ENCODE measurements at regions not wholly inside any gene's neighbourhood (a gene's known extent, or its start where the extent isn't known, plus 50 kb on each side); places are given as distances from the start of the nearest gene placed in this dataset.

DNA sequence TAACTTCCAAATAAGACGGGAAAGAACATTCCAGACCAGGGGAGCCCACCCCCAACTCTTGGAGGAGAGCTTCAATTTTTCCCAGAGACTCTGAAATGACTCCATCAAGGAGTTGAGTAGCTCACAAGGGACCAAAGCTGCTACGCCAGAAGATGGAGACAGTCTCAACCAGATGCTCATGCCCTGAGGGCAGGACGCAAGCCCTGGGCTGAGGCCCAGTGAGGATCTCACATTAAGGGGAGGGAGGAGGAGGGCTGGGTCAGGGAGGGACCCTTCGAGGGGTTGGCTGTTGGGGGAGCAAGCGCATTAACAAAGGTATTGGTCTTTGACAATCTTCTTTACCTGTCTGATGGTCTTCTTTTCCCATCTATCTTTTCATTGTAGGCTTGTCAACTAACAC is 141.3 kb upstream of the SLC1A4 start:
- TF ChIP-seq ZFP30 (CRISPR knock-in tag; IDR thresholded peaks at IDR 0.05) = no peak
- no peak for TF ChIP-seq OSR1 (CRISPR knock-in tag; IDR thresholded peaks at IDR 0.05)
- no peak for ATAC-seq

DNA sequence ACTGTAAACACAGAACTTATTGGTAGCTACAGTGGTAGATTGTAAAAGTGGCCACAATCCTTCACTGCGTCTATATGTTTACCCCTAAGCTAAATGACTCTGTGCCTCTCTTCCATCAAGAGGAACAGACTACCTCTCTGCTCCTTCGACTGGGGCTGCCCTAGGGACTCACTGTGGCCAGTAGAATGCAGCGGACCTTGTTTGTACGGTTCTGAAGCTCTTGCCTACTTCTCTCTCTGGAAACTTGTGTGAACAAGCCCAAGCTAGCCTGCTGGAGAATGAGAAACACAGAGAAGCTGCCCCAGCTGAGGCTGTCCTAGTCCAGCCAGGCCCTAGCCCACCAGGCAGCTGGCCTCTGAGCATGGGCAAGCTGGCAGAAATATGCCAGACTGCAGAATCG is 140.8 kb upstream of the SLC1A4 start:
- no peak for TF ChIP-seq ISL1 (CRISPR knock-in tag; IDR thresholded peaks at IDR 0.05)
- TF ChIP-seq, protein P1, sequence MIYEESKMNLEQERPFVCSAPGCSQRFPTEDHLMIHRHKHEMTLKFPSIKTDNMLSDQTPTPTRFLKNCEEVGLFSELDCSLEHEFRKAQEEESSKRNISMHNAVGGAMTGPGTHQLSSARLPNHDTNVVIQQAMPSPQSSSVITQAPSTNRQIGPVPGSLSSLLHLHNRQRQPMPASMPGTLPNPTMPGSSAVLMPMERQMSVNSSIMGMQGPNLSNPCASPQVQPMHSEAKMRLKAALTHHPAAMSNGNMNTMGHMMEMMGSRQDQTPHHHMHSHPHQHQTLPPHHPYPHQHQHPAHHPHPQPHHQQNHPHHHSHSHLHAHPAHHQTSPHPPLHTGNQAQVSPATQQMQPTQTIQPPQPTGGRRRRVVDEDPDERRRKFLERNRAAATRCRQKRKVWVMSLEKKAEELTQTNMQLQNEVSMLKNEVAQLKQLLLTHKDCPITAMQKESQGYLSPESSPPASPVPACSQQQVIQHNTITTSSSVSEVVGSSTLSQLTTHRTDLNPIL (CRISPR knock-in tag; IDR thresholded peaks at IDR 0.05; ENCODE audit: low read depth) = no peak
- TF ChIP-seq, protein P2, sequence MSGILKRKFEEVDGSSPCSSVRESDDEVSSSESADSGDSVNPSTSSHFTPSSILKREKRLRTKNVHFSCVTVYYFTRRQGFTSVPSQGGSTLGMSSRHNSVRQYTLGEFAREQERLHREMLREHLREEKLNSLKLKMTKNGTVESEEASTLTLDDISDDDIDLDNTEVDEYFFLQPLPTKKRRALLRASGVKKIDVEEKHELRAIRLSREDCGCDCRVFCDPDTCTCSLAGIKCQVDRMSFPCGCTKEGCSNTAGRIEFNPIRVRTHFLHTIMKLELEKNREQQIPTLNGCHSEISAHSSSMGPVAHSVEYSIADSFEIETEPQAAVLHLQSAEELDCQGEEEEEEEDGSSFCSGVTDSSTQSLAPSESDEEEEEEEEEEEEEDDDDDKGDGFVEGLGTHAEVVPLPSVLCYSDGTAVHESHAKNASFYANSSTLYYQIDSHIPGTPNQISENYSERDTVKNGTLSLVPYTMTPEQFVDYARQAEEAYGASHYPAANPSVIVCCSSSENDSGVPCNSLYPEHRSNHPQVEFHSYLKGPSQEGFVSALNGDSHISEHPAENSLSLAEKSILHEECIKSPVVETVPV (CRISPR knock-in tag; IDR thresholded peaks at IDR 0.05) = no peak
- TF ChIP-seq TOX (CRISPR knock-in tag; IDR thresholded peaks at IDR 0.05; ENCODE audit: borderline replicate concordance) = no peak
- no peak for TF ChIP-seq RARB (CRISPR knock-in tag; IDR thresholded peaks at IDR 0.05)
- no peak for TF ChIP-seq BACH2 (CRISPR knock-in tag; IDR thresholded peaks at IDR 0.05; ENCODE audit: borderline replicate concordance)
- no peak for TF ChIP-seq ARNTL (CRISPR knock-in tag; IDR thresholded peaks at IDR 0.05; ENCODE audit: borderline replicate concordance, low read depth)
- TF ChIP-seq ZFP30 (CRISPR knock-in tag; IDR thresholded peaks at IDR 0.05) = no peak
- TF ChIP-seq, protein P3, sequence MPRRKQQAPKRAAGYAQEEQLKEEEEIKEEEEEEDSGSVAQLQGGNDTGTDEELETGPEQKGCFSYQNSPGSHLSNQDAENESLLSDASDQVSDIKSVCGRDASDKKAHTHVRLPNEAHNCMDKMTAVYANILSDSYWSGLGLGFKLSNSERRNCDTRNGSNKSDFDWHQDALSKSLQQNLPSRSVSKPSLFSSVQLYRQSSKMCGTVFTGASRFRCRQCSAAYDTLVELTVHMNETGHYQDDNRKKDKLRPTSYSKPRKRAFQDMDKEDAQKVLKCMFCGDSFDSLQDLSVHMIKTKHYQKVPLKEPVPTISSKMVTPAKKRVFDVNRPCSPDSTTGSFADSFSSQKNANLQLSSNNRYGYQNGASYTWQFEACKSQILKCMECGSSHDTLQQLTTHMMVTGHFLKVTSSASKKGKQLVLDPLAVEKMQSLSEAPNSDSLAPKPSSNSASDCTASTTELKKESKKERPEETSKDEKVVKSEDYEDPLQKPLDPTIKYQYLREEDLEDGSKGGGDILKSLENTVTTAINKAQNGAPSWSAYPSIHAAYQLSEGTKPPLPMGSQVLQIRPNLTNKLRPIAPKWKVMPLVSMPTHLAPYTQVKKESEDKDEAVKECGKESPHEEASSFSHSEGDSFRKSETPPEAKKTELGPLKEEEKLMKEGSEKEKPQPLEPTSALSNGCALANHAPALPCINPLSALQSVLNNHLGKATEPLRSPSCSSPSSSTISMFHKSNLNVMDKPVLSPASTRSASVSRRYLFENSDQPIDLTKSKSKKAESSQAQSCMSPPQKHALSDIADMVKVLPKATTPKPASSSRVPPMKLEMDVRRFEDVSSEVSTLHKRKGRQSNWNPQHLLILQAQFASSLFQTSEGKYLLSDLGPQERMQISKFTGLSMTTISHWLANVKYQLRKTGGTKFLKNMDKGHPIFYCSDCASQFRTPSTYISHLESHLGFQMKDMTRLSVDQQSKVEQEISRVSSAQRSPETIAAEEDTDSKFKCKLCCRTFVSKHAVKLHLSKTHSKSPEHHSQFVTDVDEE (CRISPR knock-in tag; IDR thresholded peaks at IDR 0.05) = no peak
- no peak for TF ChIP-seq TCF4 (CRISPR knock-in tag; IDR thresholded peaks at IDR 0.05; ENCODE audit: borderline replicate concordance)
- ATAC-seq = no peak

DNA sequence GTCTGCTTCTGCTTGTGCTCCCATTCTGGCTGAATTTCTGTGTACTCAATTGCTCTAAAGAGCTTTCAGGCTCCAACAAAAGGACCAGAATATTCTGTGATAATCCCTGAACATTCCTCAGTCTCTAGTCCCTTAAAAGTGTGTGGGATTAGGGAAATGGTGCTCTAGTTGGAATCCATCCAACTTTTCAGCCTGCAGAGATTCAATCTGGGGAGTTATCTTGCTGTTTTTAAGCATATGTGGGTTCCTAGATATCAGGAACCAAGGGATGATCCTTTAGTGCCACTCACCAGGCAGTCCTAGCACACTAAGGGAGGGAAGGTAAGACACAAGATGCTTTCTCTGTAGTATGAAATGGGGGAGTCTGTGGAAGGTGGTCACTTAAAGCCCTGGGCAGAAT is 140.3 kb upstream of the SLC1A4 start:
- TF ChIP-seq, protein P4, sequence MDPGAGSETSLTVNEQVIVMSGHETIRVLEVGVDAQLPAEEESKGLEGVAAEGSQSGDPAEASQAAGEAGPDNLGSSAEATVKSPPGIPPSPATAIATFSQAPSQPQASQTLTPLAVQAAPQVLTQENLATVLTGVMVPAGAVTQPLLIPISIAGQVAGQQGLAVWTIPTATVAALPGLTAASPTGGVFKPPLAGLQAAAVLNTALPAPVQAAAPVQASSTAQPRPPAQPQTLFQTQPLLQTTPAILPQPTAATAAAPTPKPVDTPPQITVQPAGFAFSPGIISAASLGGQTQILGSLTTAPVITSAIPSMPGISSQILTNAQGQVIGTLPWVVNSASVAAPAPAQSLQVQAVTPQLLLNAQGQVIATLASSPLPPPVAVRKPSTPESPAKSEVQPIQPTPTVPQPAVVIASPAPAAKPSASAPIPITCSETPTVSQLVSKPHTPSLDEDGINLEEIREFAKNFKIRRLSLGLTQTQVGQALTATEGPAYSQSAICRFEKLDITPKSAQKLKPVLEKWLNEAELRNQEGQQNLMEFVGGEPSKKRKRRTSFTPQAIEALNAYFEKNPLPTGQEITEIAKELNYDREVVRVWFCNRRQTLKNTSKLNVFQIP (CRISPR knock-in tag; IDR thresholded peaks at IDR 0.05; ENCODE audit: borderline replicate concordance, low read depth) = no peak
- TF ChIP-seq ZC3H10 (CRISPR knock-in tag; IDR thresholded peaks at IDR 0.05) (no peak), TCF4 (CRISPR knock-in tag; IDR thresholded peaks at IDR 0.05; ENCODE audit: borderline replicate concordance) (no peak), TOX (CRISPR knock-in tag; IDR thresholded peaks at IDR 0.05; ENCODE audit: borderline replicate concordance) (no peak), ISL1 (CRISPR knock-in tag; IDR thresholded peaks at IDR 0.05) (no peak), ZNF8 (CRISPR knock-in tag; IDR thresholded peaks at IDR 0.05) (no peak), CSDC2 (CRISPR knock-in tag; IDR thresholded peaks at IDR 0.05) (no peak), ARNTL (CRISPR knock-in tag; IDR thresholded peaks at IDR 0.05; ENCODE audit: borderline replicate concordance, low read depth) (no peak), ZNF70 (CRISPR knock-in tag; IDR thresholded peaks at IDR 0.05) (no peak), ZNF565 (CRISPR knock-in tag; conservative IDR thresholded peaks at IDR 0.05; ENCODE audit: low read depth) (no peak), BACH2 (CRISPR knock-in tag; IDR thresholded peaks at IDR 0.05; ENCODE audit: borderline replicate concordance) (no peak), ESRRG (CRISPR knock-in tag; IDR thresholded peaks at IDR 0.05) (no peak), OSR1 (CRISPR knock-in tag; IDR thresholded peaks at IDR 0.05) (no peak), ZFP30 (CRISPR knock-in tag; IDR thresholded peaks at IDR 0.05) (no peak), GLIS3 (CRISPR knock-in tag; IDR thresholded peaks at IDR 0.05) (no peak), PPARA (CRISPR knock-in tag; IDR thresholded peaks at IDR 0.05; ENCODE audit: borderline replicate concordance) (no peak)
- TF ChIP-seq, protein P1 (CRISPR knock-in tag; IDR thresholded peaks at IDR 0.05; ENCODE audit: low read depth) = no peak
- TF ChIP-seq, protein P5, sequence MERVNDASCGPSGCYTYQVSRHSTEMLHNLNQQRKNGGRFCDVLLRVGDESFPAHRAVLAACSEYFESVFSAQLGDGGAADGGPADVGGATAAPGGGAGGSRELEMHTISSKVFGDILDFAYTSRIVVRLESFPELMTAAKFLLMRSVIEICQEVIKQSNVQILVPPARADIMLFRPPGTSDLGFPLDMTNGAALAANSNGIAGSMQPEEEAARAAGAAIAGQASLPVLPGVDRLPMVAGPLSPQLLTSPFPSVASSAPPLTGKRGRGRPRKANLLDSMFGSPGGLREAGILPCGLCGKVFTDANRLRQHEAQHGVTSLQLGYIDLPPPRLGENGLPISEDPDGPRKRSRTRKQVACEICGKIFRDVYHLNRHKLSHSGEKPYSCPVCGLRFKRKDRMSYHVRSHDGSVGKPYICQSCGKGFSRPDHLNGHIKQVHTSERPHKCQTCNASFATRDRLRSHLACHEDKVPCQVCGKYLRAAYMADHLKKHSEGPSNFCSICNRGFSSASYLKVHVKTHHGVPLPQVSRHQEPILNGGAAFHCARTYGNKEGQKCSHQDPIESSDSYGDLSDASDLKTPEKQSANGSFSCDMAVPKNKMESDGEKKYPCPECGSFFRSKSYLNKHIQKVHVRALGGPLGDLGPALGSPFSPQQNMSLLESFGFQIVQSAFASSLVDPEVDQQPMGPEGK (CRISPR knock-in tag; IDR thresholded peaks at IDR 0.05; ENCODE audit: borderline replicate concordance) = no peak
- TF ChIP-seq, protein P3 (CRISPR knock-in tag; IDR thresholded peaks at IDR 0.05) = no peak
- ATAC-seq = no peak

Measured in SK-N-SH treated with all-trans-retinoic acid at 6 μM for 48 hours (cell line).